ENCODE measurements at regions not wholly inside any gene's neighbourhood (a gene's known extent, or its start where the extent isn't known, plus 50 kb on each side); places are given as distances from the start of the nearest gene placed in this dataset.

- TF ChIP-seq POLR2A (IDR thresholded peaks at IDR 0.05; ENCODE audit: low read depth, low read length) = no peak
- TF ChIP-seq CTCF (IDR thresholded peaks at IDR 0.05; ENCODE audit: extremely low read depth in 1 of 2, insufficient read depth in 1 of 2, low read depth in 1 of 2, low read length in 2 of 2) = no peak
- no peak for TF ChIP-seq JUN (IDR thresholded peaks at IDR 0.05; ENCODE audit: borderline replicate concordance, insufficient read depth, insufficient read length, low read depth)
- TF ChIP-seq POLR2AphosphoS5 (IDR thresholded peaks at IDR 0.05; ENCODE audit: insufficient read depth, low read depth, low read length) = no peak
- no peak for TF ChIP-seq MAX (IDR thresholded peaks at IDR 0.05; ENCODE audit: insufficient read depth, insufficient read length)
- no peak for TF ChIP-seq EZH2 (IDR thresholded peaks at IDR 0.05; ENCODE audit: borderline replicate concordance, low read depth, low read length, severe bottlenecking)
Observed at GRCh38 chr9:88710449-88710848, 175.5 kb downstream of the NXNL2 start.

Measured in endothelial cell of umbilical vein (primary cell).